Dermis microvascular lymphatic vessel endothelial cell (primary cell): ENCODE measurements at regions not wholly inside any gene's neighbourhood (a gene's known extent, or its start where the extent isn't known, plus 50 kb on each side); places are given as distances from the start of the nearest gene placed in this dataset.

Source experiments
- DNase-seq, 2 donors: peaks; one replicate each; pipeline versions ENCODE4 v3.0.0 to v3.0.0-alpha.2; 2010; ENCODE audit warnings: low read depth in 2 of 2

DNA sequence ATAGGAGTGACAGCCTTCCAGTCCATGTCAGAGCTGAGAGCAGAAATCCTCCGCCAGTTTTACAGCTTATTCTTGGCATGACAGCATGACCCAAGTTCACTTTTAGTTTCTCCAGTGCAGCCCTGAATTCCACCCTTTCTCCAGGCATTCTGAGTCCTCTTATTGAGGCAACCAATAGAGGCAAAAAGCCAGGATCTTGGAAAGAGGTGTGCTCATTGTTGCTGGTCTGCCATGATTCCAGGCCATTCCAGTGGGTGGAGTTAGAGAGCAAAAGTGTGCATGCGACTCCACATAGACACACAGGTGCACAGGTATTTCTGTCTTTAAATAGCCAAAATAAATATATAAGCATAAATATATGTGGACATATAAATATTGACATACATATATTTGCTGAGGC lies 224.7 kb upstream of the ADARB2 start:
- no peak for DNase-seq

- DNase-seq, result no peak
Observed at GRCh38 chr10:1960982-1961381, 223.7 kb upstream of the ADARB2 start.

DNA sequence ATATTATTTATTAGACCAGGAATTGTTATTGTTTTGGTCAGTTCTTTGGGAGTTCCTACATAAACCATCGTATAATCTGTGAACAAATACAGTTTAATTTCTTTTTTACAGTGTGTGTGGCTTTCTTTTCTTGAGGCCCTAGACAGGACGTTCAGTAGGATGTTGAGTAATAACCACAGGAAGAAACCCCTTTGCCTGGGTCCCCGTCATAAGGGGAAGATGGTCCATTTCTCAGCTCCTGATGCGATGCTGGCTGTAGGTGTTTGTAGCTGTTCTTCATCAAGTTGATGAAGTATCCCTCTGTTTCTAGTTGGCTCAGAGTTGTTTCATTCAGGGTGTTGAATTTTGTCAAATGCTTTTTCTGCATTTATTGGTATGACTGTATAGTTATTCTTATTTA lies 219.7 kb upstream of the ADARB2 start:
- no peak for DNase-seq

DNA sequence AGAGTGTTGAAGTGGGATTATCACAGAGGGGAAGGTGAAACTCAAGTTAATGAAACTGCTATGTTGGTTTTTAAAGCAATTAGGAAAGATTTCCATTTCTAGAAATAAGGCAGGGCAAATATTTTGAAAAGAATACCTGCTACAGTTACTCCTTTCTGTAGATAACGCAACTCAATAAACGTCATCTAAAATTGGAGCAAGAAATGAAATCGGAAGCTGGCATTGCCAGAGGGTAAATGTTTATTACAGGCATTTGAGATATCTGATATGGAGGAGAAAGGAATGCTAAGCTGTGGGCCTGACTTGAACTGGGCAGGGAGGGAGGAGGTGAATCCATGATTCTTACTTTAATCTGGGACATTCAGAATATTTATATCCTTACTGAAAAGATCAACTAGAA lies 217.0 kb upstream of the ADARB2 start:
- no peak for DNase-seq

GRCh38 chr10:1952126-1953095 lies 215.1 kb upstream of the ADARB2 start:
- DNase-seq, result no peak

GRCh38 chr10:1950803-1951495 lies 213.6 kb upstream of the ADARB2 start:
- no peak for DNase-seq

- DNase-seq, result no peak
Observed at GRCh38 chr10:1947464-1948003, 210.2 kb upstream of the ADARB2 start.

DNA sequence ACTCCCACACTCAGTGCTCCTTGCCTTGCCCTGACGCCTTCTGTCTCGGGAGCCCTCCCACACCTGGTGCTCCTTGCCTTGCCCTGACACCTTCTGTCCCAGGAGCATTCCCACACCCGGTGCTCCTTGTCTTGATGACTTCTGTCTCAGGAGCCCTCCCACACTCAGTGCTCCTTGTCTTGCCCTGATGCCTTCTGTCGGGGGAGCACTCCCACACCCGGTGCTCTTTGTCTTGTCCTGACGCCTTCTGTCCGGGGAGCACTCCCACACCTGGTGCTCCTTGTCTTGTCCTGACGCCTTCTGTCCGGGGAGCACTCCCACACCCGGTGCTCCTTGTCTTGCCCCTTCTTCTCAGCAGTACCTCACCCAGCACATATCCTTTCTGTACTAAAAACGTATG lies 207.2 kb upstream of the ADARB2 start:
- no peak for DNase-seq

DNA sequence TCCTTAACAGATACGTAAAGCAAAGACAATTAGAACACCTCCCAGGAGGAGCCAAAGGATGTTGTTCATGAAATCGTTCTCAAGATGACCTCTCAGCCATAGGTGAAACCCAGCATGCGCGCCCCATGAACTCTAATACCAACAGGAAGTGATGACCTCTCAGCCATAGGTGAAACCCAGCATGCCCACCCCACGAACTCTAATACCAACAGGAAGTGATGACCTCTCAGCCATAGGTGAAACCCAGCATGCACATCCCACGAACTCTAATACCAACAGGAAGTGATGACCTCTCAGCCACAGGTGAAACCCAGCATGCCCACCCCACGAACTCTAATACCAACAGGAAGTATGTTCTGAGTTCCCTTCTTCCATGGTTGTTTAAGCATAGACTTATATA lies 205.2 kb upstream of the ADARB2 start:
- DNase-seq, result no peak

- DNase-seq, result no peak
Observed at GRCh38 chr10:1939016-1939415, 201.7 kb upstream of the ADARB2 start.

GRCh38 chr10:1938317-1938716 lies 201.0 kb upstream of the ADARB2 start:
- no peak for DNase-seq

DNA sequence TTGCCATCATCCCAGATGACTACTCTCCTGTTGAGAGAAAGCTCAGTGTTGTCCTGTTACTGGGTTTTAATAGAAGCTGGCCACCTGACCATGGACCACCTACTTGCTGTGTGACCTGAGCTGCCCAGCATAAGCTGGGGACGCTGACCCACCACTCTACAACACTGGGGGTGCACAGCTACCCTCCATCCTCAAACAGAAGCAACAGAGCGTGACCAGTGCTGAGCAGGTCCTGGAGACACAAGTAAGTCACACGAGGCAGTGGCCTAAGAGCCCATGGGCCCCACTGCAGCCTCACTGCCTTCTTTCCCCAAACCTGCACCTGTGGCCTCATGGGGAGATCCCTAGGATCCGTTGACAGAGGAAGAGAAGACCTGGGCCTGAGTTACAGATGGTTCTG lies 198.6 kb upstream of the ADARB2 start:
- DNase-seq, result no peak

DNA sequence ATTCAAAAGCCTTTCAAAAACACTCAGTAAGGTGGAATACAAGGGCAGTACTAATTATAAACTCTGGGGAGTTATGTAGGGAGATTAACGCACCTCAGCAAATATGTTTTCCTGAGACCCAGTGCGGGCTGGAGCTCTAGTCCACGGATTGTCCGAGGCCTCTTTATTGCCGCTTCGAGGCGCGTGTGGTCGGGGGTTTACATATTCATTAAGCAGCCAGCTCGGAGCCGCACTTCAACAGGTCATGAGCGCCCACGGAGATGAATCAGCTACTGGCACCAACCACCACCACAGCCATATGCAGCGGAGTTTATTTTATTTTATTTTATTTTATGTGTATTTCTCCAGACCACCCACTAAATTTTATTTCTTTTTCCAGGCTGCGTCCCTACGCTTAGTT lies 195.9 kb upstream of the ADARB2 start:
- DNase-seq, result no peak

GRCh38 chr10:1932692-1933094 lies 195.4 kb upstream of the ADARB2 start:
- no peak for DNase-seq

DNA sequence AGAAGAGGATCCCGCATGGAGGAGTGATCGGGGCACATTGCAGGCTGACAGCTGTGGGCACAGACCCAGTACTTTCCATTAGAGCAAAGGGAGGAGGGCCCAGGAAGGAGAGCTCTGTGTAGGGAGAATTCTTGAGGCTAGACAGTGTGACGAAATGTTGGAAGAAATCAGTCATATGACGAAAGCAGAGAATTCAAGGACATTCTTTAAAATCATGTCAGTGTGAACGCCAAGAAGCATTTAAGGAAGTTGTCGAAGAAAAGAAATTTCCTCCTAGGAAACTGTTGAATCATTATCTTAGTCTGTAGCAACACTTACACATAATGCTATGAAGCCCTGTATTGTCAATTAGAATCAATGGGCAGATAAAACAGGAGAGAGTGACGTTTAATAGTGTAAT lies 191.3 kb upstream of the ADARB2 start:
- no peak for DNase-seq

DNA sequence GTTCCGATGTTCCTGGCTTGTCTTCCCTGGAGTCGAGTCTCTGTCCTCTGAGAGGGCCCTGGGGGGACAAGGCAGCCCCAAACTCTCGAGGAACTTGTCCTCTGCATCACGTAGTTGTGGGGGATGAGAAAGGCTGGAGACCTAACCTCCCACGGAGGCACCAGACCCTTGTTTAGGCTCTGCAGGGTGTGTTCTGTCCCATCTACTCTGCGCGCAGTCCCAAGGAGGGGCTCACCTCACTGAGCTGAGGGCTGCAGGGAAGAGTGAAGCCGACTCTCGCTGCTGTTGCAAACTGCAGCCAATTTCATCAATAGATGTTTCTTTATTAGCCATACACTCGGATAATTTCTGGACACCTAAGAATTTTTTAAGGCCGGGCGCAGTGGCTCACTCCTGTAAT lies 186.7 kb upstream of the ADARB2 start:
- DNase-seq, result no peak

DNA sequence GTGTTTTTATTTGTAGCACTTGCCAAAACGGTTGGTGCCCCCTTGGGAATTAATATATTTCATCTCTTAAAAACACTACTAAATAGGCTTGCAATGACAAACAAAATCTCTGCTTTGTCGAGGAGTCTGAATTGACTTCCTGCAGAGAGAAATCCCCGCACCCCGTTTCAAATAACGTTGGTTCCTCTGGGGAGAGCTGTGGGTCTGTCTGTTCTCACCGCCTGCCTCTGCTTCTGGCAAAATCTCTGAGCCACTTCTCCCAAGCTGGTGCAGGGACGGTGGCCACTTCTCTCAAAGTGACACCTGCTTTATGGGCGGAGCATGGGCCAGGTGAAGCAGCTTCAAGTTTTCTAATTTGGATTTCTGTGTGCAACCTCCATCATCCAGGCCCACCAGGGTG lies 186.3 kb upstream of the ADARB2 start:
- DNase-seq, result no peak

- DNase-seq, result no peak
Observed at GRCh38 chr10:1920941-1921340, 183.6 kb upstream of the ADARB2 start.

GRCh38 chr10:1920127-1920526 lies 182.8 kb upstream of the ADARB2 start:
- DNase-seq, result no peak

DNA sequence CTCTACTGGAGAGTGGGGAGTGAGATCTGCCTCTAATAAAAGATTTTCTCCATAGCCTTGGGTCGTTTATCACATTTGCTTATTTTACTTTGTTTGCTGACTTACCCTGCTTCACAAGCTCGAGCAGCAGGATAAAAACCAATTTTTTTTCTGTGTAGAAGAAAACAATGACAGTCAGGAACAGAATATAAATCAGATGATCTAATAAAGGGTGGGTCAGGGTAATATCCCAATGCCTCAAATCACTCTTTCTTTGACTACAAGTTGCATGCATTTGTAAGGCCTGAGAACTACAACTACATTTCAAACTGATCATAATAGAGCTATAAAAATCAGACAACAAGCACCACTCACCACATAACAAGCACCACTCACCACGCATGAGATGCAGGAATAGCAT lies 174.4 kb upstream of the ADARB2 start:
- no peak for DNase-seq

DNA sequence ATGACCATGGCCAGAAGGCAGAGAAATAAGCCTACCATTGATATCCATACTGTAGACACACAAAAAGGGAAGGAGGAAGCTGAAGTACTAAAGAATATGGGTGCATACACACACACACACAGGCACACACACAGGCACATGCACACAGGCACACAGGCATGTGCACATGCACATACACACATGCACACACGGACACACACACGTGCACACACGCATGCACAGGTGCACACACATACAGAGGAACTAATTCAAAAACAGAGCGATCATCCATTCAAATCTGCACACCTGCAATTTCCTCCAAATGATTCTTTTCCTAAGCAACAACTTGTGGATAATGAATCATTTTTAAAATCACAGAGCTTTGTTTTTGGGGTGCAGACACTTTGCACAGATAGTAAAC lies 166.7 kb upstream of the ADARB2 start:
- DNase-seq, result no peak

GRCh38 chr10:1896153-1896552 lies 158.8 kb upstream of the ADARB2 start:
- no peak for DNase-seq

GRCh38 chr10:1895691-1896090 lies 158.4 kb upstream of the ADARB2 start:
- no peak for DNase-seq
